Activated naive CD8-positive, alpha-beta T cell treated with anti-CD3 and anti-CD28 coated beads, Interleukin-2, amount 10 ng/mL, durations not matched to agents 7 days and 5 days (primary cell): ENCODE measurements at regions not wholly inside any gene's neighbourhood (a gene's known extent, or its start where the extent isn't known, plus 50 kb on each side); places are given as distances from the start of the nearest gene placed in this dataset.
"Not testable (repeated sequence)": the region's sequence is repeated elsewhere in the genome, so short reads cannot be mapped to it uniquely, and the experiment has no call there.

ENCODE experiments used
- ATAC-seq: fragments of 150-1000 bp; cut with Tn5 transposase; one replicate; pipeline ENCODE4 v1.10.0; 2021; ENCODE audit warnings: low read depth, moderate library complexity
- POLR2A ChIA-PET: fragments of 350-600 bp; sonication (Branson Sonifier 250); formaldehyde crosslinking; loops from one replicate; lab custom pipeline; 2021; ENCODE audit warnings: antibody characterized with exemption; lab: Charles Lee
- DNase-seq: peaks from one replicate; pipeline ENCODE4 v3.0.0; 2021
- H3K27ac Mint-ChIP-seq: one replicate; pipeline ENCODE4 v1.8.0; 2022; ENCODE audit warnings: mild to moderate bottlenecking, mixed read lengths
- H3K27me3 Mint-ChIP-seq: one replicate; pipeline ENCODE4 v1.8.0; 2022; ENCODE audit warnings: mild to moderate bottlenecking, moderate library complexity, mixed read lengths
- H3K36me3 Mint-ChIP-seq: one replicate; pipeline ENCODE4 v1.8.0; 2021; ENCODE audit warnings: mild to moderate bottlenecking, mixed read lengths
- H3K4me1 Mint-ChIP-seq: one replicate; pipeline ENCODE4 v1.8.0; 2021; ENCODE audit warnings: mixed read lengths
- H3K4me3 Mint-ChIP-seq: one replicate; pipeline ENCODE4 v1.8.0; 2022; ENCODE audit warnings: mild to moderate bottlenecking, moderate library complexity, mixed read lengths
- H3K9me3 Mint-ChIP-seq: one replicate; pipeline ENCODE4 v1.8.0; 2021; ENCODE audit warnings: mixed read lengths

DNA sequence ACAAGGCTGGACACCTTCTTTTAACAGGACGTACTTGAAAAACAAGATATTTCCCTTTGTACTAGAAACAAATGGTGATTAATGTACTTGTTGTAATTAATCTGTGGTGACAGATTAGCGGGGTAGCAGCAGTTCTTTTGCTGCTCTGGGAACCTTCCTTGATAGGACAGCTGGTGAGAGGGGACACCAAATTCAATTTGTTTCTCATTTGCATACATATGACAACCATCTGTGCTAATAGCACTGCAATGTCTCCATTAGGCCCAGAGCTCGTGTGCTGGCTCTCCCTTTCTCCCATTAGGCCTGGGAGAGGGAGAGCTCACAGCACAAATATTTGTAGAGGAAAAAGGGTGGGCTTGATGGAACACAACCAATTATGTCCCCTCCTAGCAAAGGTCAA, 221.0 kb upstream of the HS3ST3A1 start:
- Mint-ChIP-seq H3K36me3 (no peaks in the 10 kb centered on the region), H3K27ac (no peak overlapping the region), H3K4me1 (peaks cover 7% of the 10 kb centered on the region), H3K4me3 (no peak overlapping the region), H3K9me3 (peaks cover 1% of the 10 kb centered on the region), H3K27me3 (no peaks in the 10 kb centered on the region)
- DNase-seq (no peak), ATAC-seq (no peak)
- POLR2A ChIA-PET, result no interaction called here

DNA sequence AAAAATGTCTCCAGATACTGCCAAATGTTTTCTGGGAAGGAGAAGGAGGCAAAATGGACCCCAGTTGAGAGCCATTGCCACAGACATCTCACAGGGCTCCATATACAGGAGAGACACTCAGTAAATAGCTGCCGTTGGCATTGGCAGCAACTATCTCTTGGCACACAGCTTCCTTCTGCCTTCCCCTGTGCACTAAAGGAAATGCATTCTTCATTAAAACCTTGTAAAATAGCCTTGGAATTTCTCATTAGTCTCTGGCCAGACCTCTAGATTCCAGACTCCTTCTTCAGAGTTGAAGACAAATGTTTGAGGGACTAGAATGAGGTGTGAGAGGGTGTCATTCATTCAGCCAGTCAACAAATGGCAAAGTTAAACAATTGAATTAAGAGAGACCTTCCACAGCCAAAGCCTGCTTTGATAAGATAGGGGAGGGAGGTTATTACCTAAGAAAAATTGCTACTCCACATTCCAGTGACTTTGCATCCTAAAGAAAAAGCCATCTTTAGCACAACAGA, 223.9 kb upstream of the HS3ST3A1 start:
- DNase-seq (no peak), ATAC-seq (no peak)
- Mint-ChIP-seq H3K27ac (no peak overlapping the region), H3K9me3 (peaks cover 6% of the 10 kb centered on the region), H3K4me3 (no peak overlapping the region), H3K36me3 (no peaks in the 10 kb centered on the region), H3K27me3 (no peaks in the 10 kb centered on the region), H3K4me1 (peaks cover 7% of the 10 kb centered on the region)
- POLR2A ChIA-PET, result no interaction called here

- ATAC-seq, result no peak
- H3K27ac Mint-ChIP-seq, result no peak overlapping the region
- POLR2A ChIA-PET, result no interaction called here
Observed at GRCh38 chr17:13827118-13827517, 225.4 kb upstream of the HS3ST3A1 start.

DNA sequence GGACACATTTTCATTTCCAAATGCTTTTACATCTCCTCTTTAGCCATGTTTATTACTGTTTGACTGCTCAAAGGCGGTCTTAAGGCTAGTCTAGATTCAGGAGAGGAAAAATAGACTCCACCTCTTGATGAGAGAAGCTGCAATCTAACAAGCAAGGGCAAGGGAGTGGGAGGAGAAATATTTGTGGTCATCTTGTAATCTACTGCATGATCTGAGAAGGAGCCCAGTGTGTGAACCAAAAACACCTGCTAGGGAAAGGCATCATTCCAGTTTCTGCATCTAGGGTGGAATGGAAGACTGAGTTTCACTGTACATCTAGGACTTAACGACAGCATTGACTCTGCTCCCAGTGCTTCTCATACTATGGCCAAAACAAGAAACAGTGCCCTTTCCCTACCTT, 232.2 kb upstream of the HS3ST3A1 start:
- Mint-ChIP-seq H3K9me3 (peaks cover 4% of the 10 kb centered on the region), H3K27ac (no peak overlapping the region), H3K36me3 (no peaks in the 10 kb centered on the region), H3K27me3 (no peaks in the 10 kb centered on the region), H3K4me3 (no peak overlapping the region), H3K4me1 (no peaks in the 10 kb centered on the region)
- ATAC-seq, result no peak
- POLR2A ChIA-PET, result no interaction called here
- DNase-seq, result no peak

More at GRCh38 chr17:13827118-13827517, 225.4 kb upstream of the HS3ST3A1 start:
- Mint-ChIP-seq H3K4me1 (peaks cover 6% of the 10 kb centered on the region), H3K36me3 (no peaks in the 10 kb centered on the region), H3K4me3 (no peak overlapping the region), H3K27me3 (no peaks in the 10 kb centered on the region), H3K9me3 (peaks cover 6% of the 10 kb centered on the region)
- no peak for DNase-seq

- H3K4me1 Mint-ChIP-seq, result no peaks in the 10 kb centered on the region
- POLR2A ChIA-PET, result no interaction called here
- H3K4me3 Mint-ChIP-seq, result no peak overlapping the region
- ATAC-seq, result no peak
- no peaks in the 10 kb centered on the region for H3K36me3 Mint-ChIP-seq
- H3K27ac Mint-ChIP-seq, result no peak overlapping the region
- no peaks in the 10 kb centered on the region for H3K27me3 Mint-ChIP-seq
- no peak for DNase-seq
- peaks cover 3% of the 10 kb centered on the region for H3K9me3 Mint-ChIP-seq
Observed at GRCh38 chr17:13835151-13835550, 233.4 kb upstream of the HS3ST3A1 start.

DNA sequence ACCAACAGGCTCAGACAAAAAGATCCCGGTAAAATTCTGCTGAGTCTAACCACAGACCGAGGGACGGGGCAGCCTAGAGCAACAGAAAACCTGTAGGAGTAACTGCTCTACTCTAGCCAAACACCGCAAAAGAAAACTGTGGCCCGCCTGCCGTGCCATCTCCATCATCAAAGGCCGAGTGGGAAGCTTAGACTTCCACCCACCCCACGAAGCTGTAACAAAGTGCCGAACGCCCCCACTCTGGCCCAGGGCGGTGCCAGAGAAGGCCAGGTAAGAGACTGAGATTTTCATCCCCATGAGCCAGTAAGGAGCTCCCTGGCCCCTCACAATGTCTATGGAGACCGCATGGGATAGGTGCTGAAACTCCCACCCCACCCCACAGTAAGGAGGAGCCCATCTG, 231.9 kb upstream of the COX10 start:
- no peak for DNase-seq
- H3K27me3 Mint-ChIP-seq, result peaks cover 2% of the 10 kb centered on the region
- POLR2A ChIA-PET, result no interaction called here
- no peak for ATAC-seq
- no peaks in the 10 kb centered on the region for H3K36me3 Mint-ChIP-seq
- no peaks in the 10 kb centered on the region for H3K4me1 Mint-ChIP-seq
- H3K4me3 Mint-ChIP-seq, result no peak overlapping the region
- peaks cover 1% of the 10 kb centered on the region for H3K9me3 Mint-ChIP-seq
- no peak overlapping the region for H3K27ac Mint-ChIP-seq

DNA sequence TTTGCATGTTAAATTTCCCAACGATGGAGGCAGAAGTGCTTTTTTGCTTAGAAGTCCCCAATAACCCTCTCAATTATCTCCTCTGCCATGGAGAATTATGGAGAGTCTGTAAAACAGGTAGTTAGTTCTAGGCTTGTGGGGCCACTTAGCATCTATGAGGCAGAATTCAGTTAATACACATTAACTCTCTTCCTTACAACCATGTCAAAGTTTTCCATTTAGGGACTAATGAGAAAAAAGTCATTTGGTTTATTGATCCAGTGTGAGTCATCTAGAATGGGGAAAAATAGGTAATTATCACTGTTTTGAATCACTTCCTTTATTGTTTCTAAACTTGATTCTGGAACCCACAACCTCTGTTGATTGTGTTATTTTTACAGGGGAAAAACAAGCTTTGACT, 229.1 kb upstream of the COX10 start:
- POLR2A ChIA-PET, result no interaction called here
- Mint-ChIP-seq H3K27ac (no peak overlapping the region), H3K36me3 (no peaks in the 10 kb centered on the region), H3K9me3 (no peaks in the 10 kb centered on the region), H3K27me3 (peaks cover 2% of the 10 kb centered on the region), H3K4me3 (no peak overlapping the region), H3K4me1 (no peaks in the 10 kb centered on the region)
- ATAC-seq, result no peak
- no peak for DNase-seq

DNA sequence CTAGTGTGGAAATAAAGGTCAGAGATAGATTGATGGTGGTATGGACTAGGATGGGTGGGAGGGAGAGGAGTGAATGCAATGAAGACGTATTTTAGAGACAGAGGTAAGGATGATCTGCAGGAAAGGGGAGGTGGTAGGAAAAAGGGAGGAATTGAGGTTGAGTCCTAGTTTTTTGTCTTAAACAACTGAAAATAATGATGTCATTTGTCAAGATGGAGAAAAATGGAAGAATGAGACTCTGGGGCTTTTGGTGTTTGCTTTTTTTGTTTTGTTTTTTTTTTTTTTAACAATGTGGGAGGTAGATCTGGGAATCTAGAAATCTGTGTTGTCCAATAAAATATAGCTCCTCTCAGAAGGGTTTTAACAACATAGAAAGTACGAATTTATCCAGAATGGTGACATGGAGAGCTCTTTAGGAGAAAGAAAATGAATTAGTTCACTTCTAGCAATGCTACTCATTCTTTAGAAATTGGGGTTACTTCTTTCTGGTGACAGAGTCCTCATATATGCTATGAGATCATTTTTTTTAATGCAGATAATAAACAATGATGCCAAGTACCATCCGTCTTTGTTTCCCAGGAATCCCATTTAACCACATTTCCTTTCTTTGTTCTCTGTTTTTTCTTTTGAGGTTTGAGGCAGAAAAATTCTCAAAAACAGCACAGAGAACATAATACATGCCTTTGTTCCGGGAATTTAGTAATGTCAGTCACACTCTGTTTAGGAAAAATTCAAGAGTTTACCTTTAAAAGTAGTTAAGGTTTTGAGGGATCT, 225.3 kb upstream of the COX10 start:
- no peak for ATAC-seq
- POLR2A ChIA-PET, result no interaction called here
- H3K4me1 Mint-ChIP-seq, result no peaks in the 10 kb centered on the region
- H3K27me3 Mint-ChIP-seq, result peaks cover 2% of the 10 kb centered on the region
- H3K4me3 Mint-ChIP-seq, result no peak overlapping the region
- DNase-seq, result no peak
- no peaks in the 10 kb centered on the region for H3K36me3 Mint-ChIP-seq
- H3K27ac Mint-ChIP-seq, result no peak overlapping the region
- H3K9me3 Mint-ChIP-seq, result peaks cover 1% of the 10 kb centered on the region

- peaks cover 5% of the 10 kb centered on the region for H3K9me3 Mint-ChIP-seq
- H3K36me3 Mint-ChIP-seq, result peaks cover 2% of the 10 kb centered on the region
- no peak overlapping the region for H3K4me3 Mint-ChIP-seq
Observed at GRCh38 chr17:13851889-13852288, 217.4 kb upstream of the COX10 start.

DNA sequence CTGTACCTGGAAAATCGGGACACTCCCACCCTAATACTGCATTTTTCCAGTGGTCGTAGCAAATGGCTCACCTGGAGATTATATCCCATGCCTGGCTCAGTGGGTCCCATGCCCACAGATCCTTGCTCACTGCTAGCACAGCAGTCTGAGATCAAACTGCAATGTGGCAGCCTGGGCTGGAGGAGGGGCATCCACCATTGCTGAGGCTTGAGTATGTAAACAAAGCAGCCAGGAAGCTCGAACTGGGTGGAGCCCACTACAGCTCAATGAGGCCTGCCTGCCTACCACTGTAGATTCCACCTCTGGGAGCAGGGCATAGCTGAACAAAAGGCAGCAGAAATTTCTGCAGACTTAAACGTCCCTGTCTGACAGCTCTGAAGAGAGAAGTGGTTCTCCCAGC, 213.6 kb upstream of the COX10 start:
- not testable (repeated sequence) for H3K4me1 Mint-ChIP-seq, H3K4me3 Mint-ChIP-seq, DNase-seq

More at GRCh38 chr17:13851889-13852288, 217.4 kb upstream of the COX10 start:
- POLR2A ChIA-PET, result no interaction called here
- Mint-ChIP-seq H3K27me3 (no peaks in the 10 kb centered on the region), H3K27ac (no peak overlapping the region), H3K4me1 (no peaks in the 10 kb centered on the region)
- DNase-seq, result no peak
- ATAC-seq, result no peak

DNA sequence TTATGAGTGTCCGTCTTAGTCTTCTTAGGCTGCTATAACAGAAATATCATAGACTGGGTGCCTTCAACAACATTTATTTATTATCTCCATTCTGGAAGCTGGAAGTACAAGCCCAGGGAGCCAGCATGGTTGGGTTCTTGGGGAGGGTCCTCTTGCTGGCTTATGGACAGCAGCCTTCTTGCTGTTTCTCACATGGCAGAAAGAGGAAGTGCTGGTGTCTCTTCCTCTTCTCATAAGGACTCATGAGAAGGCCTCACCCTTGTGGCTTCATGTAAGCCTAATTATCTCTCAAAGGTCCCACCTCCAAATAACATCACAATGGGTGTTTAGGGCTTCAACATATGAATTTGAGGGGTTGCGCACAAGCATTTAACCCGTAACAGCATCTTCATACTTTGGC, 207.0 kb upstream of the COX10 start:
- Mint-ChIP-seq H3K27me3 (no peaks in the 10 kb centered on the region), H3K9me3 (peaks cover 9% of the 10 kb centered on the region), H3K27ac (no peak overlapping the region), H3K36me3 (peaks cover 3% of the 10 kb centered on the region), H3K4me1 (no peaks in the 10 kb centered on the region), H3K4me3 (no peak overlapping the region)
- ATAC-seq (no peak), DNase-seq (no peak)
- POLR2A ChIA-PET, result no interaction called here

More for the DNA sequence above, 213.6 kb upstream of the COX10 start:
- POLR2A ChIA-PET, H3K27me3 Mint-ChIP-seq, H3K27ac Mint-ChIP-seq, H3K36me3 Mint-ChIP-seq, ATAC-seq: not testable (repeated sequence)
- peaks cover 12% of the 10 kb centered on the region for H3K9me3 Mint-ChIP-seq

DNA sequence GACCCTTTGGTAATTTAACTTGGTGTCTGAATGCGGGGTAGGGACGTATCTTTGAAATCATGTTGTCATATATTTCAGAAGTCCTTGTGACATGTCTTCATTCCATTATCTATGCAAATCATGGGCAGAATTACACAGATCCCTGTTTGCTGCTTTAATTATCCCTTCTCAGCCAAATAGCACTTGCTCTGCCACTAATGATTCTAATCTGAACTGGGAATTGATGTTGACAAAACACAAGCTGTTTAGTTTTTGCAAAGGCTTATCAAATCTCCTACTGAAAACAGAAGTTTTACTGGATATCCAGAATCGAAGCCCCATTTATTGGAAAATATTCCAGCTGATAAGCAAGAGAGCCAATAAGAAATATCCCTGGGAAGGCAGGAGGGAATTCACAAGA, 205.9 kb upstream of the COX10 start:
- peaks cover 3% of the 10 kb centered on the region for H3K36me3 Mint-ChIP-seq
- no peak overlapping the region for H3K27ac Mint-ChIP-seq

GRCh38 chr17:13864521-13864920, 204.8 kb upstream of the COX10 start:
- DNase-seq (no peak), ATAC-seq (no peak)
- H3K27ac Mint-ChIP-seq, result no peak overlapping the region
- POLR2A ChIA-PET, result no interaction called here
- H3K27me3 Mint-ChIP-seq, result no peaks in the 10 kb centered on the region
- no peaks in the 10 kb centered on the region for H3K4me1 Mint-ChIP-seq
- H3K4me3 Mint-ChIP-seq, result no peak overlapping the region
- peaks cover 3% of the 10 kb centered on the region for H3K9me3 Mint-ChIP-seq
- peaks cover 3% of the 10 kb centered on the region for H3K36me3 Mint-ChIP-seq

More for the DNA sequence above, 205.9 kb upstream of the COX10 start:
- ATAC-seq (no peak), DNase-seq (no peak)
- no peak overlapping the region for H3K4me3 Mint-ChIP-seq
- POLR2A ChIA-PET, result no interaction called here
- H3K27me3 Mint-ChIP-seq, result no peaks in the 10 kb centered on the region
- H3K4me1 Mint-ChIP-seq, result no peaks in the 10 kb centered on the region
- H3K9me3 Mint-ChIP-seq, result peaks cover 6% of the 10 kb centered on the region

GRCh38 chr17:13865650-13866049, 203.7 kb upstream of the COX10 start:
- Mint-ChIP-seq H3K4me1 (no peaks in the 10 kb centered on the region), H3K27me3 (no peaks in the 10 kb centered on the region), H3K4me3 (no peak overlapping the region), H3K36me3 (peaks cover 3% of the 10 kb centered on the region), H3K27ac (no peak overlapping the region), H3K9me3 (peaks cover 3% of the 10 kb centered on the region)
- DNase-seq (no peak), ATAC-seq (no peak)
- POLR2A ChIA-PET, result no interaction called here
